GM19239 (cell line): ENCODE measurements at regions not wholly inside any gene's neighbourhood (a gene's known extent, or its start where the extent isn't known, plus 50 kb on each side); places are given as distances from the start of the nearest gene placed in this dataset.

Experiments used
- DNase-seq: peaks from one replicate; pipeline ENCODE4 v3.0.0; 2011; ENCODE audit warnings: low spot score; ENCODE audit not compliant: insufficient read length
- FAIRE-seq: peaks from 2 replicates; lab custom pipeline; 2011; peaks lifted over from hg19 to GRCh38; lab: Jason Lieb, UNC

DNA sequence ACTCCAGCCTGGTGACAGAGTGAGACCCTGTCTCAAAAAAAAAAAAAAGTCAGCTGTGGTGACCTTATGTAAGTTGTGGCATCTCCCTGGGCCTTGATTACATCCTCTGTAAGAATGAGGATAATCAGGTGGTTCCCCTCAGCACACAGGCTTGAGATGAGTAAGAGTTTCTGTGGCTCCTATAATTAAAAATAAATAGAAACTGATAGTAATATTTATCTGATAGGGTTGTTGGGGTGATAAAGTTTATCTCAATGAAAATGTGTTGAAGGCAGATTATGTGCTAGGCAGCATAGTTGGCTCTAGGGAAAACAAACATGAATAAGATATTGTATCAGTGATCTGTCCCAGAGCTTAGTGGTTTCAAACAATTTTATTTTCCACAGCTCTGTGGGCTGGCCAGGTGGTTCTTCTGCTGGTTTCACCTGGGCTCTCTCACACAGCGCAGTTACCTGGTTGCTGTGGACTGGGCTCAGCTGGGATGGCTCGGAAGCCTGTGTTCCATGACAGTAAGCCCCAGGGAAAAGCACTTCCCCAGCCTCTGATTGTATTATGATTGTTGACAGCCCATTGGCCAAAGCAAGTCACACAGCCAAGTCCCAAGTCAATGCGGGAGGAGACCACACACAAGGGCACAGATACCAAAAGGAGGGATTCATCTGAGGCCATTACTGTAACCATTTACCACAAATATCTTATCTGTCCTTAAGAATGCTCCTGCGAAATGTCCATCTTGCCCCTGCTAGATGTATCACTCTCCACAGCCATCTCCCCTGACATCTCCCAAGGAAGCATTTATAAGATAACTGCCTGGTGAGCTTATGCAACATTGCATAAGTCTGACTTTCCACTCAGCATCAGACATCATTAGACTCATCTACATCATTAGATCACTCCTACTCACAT lies 151.7 kb downstream of the NUAK1 start:
- FAIRE-seq = no peak
- DNase-seq = no peak

DNA sequence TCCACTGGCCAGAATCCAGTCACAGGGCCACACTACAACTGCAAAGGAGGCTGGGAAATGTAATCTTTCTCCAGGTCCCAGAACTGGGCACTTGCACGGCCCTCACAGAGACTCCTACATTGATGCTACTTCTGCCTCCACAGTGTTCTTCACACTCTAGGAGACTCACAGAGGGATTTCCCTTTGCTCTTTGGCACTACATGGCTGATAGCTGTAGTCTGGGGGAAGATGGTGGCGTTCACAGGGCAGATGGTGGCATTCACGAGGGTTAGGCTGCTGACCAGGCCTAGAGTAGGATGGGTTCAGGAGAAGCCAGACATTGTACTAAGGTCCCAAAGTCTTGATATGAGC lies 151.1 kb downstream of the NUAK1 start:
- no peak for DNase-seq
- no peak for FAIRE-seq

DNA sequence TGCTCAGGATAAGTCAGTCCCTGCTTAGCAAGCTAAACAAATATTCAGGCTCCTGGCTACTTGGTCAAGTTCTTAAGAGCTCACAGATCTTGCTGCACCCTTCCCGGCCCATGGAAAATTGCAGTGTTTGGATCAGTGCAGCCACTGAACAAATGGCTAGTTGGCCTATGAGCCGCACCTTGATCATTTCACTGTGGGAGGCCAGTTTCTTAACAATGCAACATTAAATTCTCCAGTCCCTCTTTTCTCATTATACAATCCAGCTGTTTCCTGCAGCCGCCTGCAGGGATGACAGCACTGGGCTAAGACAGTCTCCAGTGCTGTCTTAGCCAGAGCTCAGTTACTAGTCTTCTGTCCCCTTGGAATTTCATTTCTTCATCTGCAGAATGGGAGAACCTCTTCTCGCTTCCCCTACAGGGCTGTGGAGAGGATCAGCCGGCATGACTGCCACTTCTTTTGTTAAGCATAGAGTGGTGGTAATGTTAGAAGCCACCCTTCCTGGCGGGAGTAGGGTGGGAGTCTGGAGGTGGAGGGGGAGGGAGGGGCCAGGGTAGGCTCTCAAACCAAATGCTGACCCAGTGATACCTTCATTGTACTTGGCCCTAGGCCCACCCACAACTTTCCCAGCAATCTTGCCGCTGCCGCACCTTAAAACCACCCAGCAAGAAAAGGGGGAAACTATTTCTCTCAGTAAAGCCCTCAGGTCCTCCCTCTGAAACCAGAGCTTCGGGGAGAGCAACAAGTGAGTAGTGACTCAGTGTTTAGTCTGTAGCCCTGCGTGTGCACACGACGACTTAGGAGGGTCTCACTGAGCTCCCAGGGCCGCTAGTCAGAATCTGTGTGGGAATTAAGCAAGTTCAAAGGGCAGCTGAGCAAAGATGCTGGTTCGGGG lies 145.7 kb downstream of the NUAK1 start:
- no peak for DNase-seq
- FAIRE-seq = no peak

DNA sequence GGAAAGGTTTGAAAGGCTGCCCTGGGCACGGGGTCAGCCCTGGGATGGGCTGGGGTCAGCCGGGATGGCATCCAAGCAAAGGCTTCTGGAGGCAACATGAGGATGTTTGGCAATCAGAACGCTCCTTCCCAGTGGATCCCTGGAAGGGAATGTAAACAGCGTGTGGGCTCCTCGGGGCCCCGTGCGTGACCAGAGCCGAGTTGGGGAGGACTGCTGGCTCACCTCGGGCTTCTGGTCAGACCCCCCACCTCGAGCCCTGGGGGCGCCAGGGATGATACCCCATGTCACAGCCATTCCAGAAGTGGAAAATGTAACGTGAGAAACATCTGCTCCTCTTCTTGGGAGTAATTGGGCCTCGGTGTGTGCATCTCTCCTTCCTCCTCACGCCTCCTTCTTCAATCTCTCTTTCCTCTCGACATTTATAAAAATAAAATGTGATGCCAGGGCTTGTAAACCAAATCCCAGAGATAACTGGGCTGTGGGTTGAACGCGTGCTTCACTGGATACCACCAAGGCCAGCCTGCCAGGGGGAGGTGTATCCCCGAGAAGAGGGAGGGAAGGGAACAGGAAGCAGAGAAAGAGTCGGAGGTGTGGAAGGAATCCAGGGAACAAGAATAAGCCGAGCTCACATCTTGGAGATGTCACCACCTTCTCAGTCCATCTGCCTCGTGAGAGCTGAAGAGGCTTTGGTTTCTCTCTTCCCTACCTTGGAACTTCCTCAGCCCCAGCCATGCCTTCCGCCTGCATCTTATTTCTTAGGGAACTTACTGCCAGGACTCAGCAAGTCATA lies 144.8 kb downstream of the NUAK1 start:
- no peak for FAIRE-seq

DNA sequence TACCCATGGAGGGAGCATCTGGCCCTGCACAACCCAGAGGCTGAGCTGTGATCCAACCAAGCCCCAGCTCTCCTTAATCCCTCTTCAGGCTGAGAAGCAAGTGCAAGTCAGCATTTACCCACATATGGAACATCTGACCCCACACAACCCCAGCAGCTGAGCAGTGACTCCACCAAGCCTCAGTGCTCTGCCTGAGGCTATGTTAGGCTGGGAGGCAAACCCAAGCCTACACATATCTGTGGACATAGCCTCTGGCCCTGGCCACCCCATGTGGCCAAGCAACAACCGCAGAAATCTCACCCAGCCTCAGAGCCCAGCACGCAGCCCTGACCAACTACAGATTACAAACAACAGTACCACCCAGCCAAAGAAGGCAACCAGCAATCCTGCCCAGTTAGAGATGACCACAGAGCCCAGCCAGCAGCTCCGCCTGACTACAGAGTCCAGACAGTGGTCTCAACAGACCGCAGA lies 142.8 kb downstream of the NUAK1 start:
- no peak for DNase-seq
- FAIRE-seq = no peak

More for the DNA sequence above, 144.8 kb downstream of the NUAK1 start:
- no peak for DNase-seq

DNA sequence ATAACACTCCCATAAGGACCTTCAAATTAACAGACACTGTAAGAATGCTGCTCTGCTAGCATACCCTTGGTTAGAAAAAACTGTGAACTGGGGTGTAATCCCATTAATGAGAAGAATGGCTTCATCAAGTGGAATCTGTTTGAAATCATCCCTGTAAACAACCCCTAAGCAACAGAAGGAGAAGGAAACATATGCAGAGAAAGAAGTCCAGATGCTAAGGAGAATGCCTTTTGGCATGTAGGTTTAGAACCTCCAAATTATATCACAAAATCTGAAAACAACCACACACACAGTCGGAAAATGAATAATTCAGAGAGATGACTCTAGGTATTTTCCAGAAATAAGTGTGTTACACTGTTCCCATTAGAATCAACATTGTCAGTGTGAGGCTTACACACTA lies 140.2 kb downstream of the NUAK1 start:
- DNase-seq (no peak), FAIRE-seq (no peak)

DNA sequence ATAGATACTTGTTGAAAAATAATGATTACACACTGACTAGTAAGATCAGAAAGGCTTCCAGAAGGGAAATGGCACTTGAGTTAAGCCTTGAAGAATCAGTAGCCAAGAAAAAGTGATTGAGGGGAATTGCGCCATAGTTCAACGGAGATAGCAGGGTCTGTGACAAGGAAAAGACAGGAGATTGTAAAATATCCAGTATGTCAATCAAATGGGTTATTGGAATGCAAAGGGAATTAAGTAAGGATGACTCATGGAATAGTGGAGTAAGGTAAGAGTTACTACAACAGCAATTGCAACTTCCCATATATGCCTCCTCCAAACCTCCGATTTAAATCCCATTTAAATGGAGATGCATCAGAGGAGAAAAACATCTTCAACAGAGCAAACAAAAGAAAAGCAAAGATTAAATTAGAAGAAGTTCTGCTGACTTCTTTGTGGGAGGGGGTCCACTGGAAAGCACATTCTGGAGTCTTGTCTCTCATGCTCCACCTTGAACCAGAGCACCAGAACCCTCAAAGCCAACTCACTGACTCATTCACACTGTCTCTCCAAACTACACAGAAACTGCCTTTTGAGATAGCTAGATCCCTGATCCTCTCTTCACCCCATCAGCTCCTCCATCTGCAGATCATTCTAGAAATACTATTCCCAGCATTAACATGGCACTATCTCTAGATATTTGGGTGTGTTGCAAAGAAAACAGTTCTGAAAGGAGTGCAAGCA lies 138.2 kb downstream of the NUAK1 start:
- DNase-seq (no peak), FAIRE-seq (no peak)

DNA sequence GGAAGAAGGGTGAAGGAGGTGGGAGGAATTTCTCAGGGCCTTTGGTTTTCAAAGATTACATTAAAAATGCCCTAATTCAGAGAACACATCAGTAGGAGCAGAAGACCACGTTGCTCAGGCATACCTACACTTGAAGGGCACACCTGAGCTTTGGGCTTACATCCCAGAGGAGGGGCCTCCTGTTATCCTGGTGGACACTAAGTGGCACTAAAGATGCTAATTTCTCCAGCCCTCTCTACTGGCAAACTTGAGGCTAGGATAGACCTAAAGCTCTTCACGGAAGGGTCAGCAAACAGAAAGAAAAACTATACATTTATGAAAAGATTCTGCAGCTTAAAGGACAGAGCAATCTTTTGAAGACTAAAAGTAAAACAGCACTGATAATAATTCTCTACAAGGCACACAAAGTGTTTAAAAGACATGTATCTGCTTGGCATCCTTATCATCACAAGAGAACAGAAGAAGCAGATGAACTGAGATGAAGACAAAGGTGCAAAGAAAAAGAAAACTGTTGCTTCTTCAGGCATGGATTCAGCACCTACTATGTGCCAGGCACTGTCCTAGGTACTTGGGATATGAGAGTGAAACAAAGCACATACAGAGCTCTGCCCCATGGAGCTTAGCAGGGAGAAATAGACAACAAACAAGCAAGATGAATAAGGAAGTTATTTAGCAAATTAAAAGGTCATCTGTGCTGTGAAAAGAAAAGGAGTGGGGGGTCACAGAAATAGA lies 137.5 kb downstream of the NUAK1 start:
- FAIRE-seq = no peak
- DNase-seq = no peak

DNA sequence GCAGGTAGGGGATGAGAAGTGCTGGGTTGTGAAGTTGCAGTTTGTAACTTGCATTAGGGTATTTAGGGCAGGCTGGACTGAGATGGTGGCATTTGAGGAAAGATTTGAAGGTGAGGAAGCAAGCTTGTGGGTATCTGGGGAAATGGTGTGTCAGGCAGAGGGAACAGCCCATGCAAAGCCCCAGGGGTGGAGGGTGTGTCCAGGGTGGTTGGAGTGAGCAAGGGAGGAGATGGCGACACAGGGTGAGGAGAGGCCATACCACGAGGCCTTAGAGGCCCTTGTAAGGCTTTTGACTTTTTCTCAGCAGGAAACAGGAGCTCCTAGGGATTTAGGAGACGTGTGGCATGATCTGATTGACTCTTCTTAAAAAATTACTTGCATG lies 136.9 kb downstream of the NUAK1 start:
- DNase-seq (no peak), FAIRE-seq (no peak)

DNA sequence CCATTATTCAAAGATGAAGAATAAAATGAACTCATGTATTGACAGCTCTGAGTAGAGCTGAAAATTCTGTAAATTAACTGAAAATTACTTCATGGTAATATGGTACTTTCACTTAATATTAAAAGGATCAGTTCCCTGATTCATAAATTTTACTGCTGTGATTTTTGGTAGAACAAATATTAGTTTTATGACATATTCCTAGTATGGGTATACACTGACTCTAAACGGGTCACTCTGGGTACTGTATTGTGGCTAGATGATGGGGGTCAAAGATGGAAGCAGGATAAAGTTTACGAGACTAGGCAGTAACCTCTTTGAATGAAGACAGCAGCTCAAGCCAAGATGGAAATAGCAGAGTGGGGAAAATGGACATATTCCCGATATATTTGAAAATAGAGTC lies 135.5 kb downstream of the NUAK1 start:
- DNase-seq = no peak
- FAIRE-seq = no peak

DNA sequence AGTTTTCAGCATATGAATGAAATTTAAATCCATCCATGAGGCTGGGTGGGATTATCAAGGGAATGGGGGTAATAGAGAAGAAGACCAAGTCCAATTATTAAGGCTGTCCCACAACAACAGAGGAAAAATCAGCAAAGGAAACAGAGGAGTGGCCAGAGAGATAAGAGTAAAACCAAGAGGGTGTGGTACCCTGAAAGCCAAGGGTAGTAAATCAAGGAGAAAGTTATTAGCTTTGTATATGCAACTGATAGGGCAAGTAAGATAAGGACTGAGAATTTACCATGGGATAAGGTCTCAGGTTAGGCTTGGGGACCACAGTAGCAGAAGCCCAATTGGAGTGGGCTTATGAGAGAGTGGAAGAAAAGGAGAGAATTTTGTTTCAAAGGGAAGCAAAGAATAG lies 134.5 kb downstream of the NUAK1 start:
- no peak for DNase-seq
- FAIRE-seq = no peak

DNA sequence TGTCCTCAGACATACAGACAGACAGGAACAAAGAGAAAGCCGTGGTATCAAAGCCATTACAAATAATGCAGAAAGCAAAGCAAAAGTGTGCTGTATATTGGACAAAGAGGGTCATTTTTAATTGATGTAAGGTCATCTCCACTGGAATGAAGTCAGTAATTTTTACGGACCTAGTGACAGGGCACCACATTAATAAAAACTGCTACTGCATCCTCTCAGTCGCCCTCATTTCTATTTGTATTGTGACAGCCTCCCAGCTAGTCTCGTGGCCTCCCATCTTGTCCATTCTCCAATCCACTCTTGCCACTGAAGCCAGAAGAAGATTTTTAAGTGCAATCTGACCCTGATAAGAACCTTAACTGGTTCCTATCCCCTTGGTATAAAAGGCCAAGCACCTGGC lies 132.4 kb downstream of the NUAK1 start:
- no peak for FAIRE-seq
- no peak for DNase-seq

DNA sequence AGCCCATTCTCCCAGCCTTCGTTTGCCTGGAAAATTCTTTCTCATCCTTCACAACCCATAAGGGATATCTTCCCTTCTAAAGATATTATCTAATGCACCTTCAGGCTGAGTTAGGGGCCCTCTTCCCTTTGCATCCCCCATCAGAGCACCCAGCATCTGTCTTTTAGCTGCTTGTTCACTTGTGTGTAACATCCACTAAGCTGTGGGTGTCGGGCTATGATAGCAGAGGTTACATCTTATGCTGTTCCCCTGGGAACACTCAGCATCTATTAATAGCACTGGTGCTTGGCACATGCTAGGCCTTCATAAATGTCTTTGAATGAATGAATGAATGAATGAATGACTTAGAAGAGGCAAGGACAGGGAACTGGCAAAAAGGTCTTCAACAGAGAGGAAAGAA lies 131.8 kb downstream of the NUAK1 start:
- FAIRE-seq (no peak), DNase-seq (no peak)

DNA sequence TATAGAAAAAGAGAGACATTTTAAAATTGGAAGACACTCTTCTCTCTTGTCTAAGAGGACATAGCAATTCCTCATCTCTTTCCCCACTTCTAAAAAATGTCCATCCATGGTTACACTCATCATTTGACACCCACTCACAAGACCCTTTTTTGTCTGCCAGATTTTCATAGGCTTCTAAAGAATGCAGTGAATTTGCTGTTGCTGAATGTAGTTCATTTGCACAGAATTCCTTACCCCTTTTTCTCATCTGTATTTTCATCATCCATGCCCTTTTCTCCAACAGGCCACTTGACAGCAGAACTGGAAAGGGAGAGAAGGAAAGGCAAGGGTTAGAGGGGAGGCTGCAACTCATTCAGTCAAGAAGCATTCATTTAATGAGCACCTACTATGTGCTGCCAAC lies 128.0 kb downstream of the NUAK1 start:
- no peak for FAIRE-seq

More for the DNA sequence above, 128.0 kb downstream of the NUAK1 start:
- no peak for DNase-seq
